H9 (cell line): ENCODE measurements at regions not wholly inside any gene's neighbourhood (a gene's known extent, or its start where the extent isn't known, plus 50 kb on each side); places are given as distances from the start of the nearest gene placed in this dataset.

Experiments used
- DNase-seq: peaks from one replicate; pipeline ENCODE4 v3.0.0-alpha.2; 2017
- H2AFZ ChIP-seq: one replicate; pipeline ENCODE4 v1.6.1; 2013; ENCODE audit warnings: mild to moderate bottlenecking, low read length, control low read depth, moderate library complexity
- H2AK5ac ChIP-seq: 2 replicates; pipeline ENCODE4 v1.6.1; 2013; ENCODE audit warnings: low read length, control low read depth, mixed read lengths; ENCODE audit not compliant: insufficient read length
- H2BK120ac ChIP-seq: one replicate; pipeline ENCODE4 v1.6.1; 2013; ENCODE audit warnings: low read depth, mild to moderate bottlenecking, low read length, control low read depth, inconsistent platforms; ENCODE audit not compliant: poor library complexity, severe bottlenecking
- H2BK12ac ChIP-seq: 2 replicates; pipeline ENCODE4 v1.6.1; 2013; ENCODE audit warnings: low read length, control low read depth, mixed read lengths, low read depth; ENCODE audit not compliant: insufficient read length
- H2BK15ac ChIP-seq: 2 replicates; pipeline ENCODE4 v1.6.1; 2013; ENCODE audit warnings: low read depth, low read length, control low read depth
- H2BK20ac ChIP-seq: one replicate; pipeline ENCODE4 v1.6.1; 2013; ENCODE audit warnings: low read depth, mild to moderate bottlenecking, low read length, control low read depth, inconsistent platforms; ENCODE audit not compliant: poor library complexity, severe bottlenecking
- H2BK5ac ChIP-seq: 2 replicates; pipeline ENCODE4 v1.6.1; 2013; ENCODE audit warnings: low read length, control low read depth, mixed read lengths; ENCODE audit not compliant: insufficient read length
- H3K14ac ChIP-seq: 2 replicates; pipeline ENCODE4 v1.6.1; 2013; ENCODE audit warnings: low read length, control low read depth; ENCODE audit not compliant: insufficient read depth
- H3K18ac ChIP-seq: 2 replicates; pipeline ENCODE4 v1.6.1; 2013; ENCODE audit warnings: low read depth, mild to moderate bottlenecking, mixed read lengths, low read length, control low read depth; ENCODE audit not compliant: insufficient read length
- H3K23ac ChIP-seq: 2 replicates; pipeline ENCODE4 v1.6.1; 2013; ENCODE audit warnings: low read length, control low read depth, mixed read lengths, low read depth; ENCODE audit not compliant: insufficient read length
- H3K23me2 ChIP-seq: 2 replicates; pipeline ENCODE4 v1.6.1; 2013; ENCODE audit warnings: low read depth, mild to moderate bottlenecking, mixed read lengths, low read length, control low read depth; ENCODE audit not compliant: insufficient read length, poor library complexity, severe bottlenecking
- H3K27ac ChIP-seq: 2 replicates; pipeline ENCODE4 v1.5.1; 2013; ENCODE audit warnings: low read length, control low read depth, mixed read lengths, low read depth; ENCODE audit not compliant: insufficient read length
- H3K27me3 ChIP-seq: 2 replicates; pipeline ENCODE4 v1.6.1; 2013; ENCODE audit warnings: low read length, control low read depth, inconsistent platforms; ENCODE audit not compliant: insufficient read depth
- H3K4ac ChIP-seq: 2 replicates; pipeline ENCODE4 v1.6.1; 2013; ENCODE audit warnings: low read depth, mild to moderate bottlenecking, control low read depth, inconsistent platforms, low read length, moderate library complexity
- H3K4me1 ChIP-seq: 2 replicates; pipeline ENCODE4 v1.6.1; 2013; ENCODE audit warnings: low read length, control low read depth, inconsistent platforms; ENCODE audit not compliant: insufficient read depth
- H3K4me2 ChIP-seq: 2 replicates; pipeline ENCODE4 v1.6.1; 2013; ENCODE audit warnings: low read length, control low read depth, mixed read lengths; ENCODE audit not compliant: insufficient read length, insufficient read depth
- H3K56ac ChIP-seq: 2 replicates; pipeline ENCODE4 v1.6.1; 2013; ENCODE audit warnings: low read depth, mild to moderate bottlenecking, mixed read lengths, low read length, control low read depth; ENCODE audit not compliant: insufficient read length
- H3K79me1 ChIP-seq: 2 replicates; pipeline ENCODE4 v1.6.1; 2013; ENCODE audit warnings: low read depth, mild to moderate bottlenecking, moderate library complexity, low read length, control low read depth, inconsistent platforms; ENCODE audit not compliant: insufficient read depth, poor library complexity, severe bottlenecking
- H3K79me2 ChIP-seq: 2 replicates; pipeline ENCODE4 v1.6.1; 2013; ENCODE audit warnings: low read length, control low read depth, inconsistent platforms; ENCODE audit not compliant: insufficient read depth
- H3K9ac ChIP-seq: 2 replicates; pipeline ENCODE4 v1.6.1; 2013; ENCODE audit warnings: low read length, control low read depth, mixed read lengths; ENCODE audit not compliant: insufficient read length; ENCODE audit errors: extremely low read depth
- H3K9me3 ChIP-seq: one replicate; pipeline ENCODE4 v1.6.1; 2013; ENCODE audit warnings: low read depth, low read length, inconsistent platforms; ENCODE audit not compliant: control insufficient read depth
- H3T11ph ChIP-seq: one replicate; pipeline ENCODE4 v1.6.1; 2013; ENCODE audit warnings: mild to moderate bottlenecking, low read length, control low read depth, inconsistent platforms
- H4K20me1 ChIP-seq: one replicate; pipeline ENCODE4 v1.6.1; 2013; ENCODE audit not compliant: control insufficient read depth, insufficient read length, insufficient read depth
- H4K5ac ChIP-seq: 2 replicates; pipeline ENCODE4 v1.6.1; 2013; ENCODE audit warnings: low read depth, mild to moderate bottlenecking, mixed read lengths, low read length, control low read depth; ENCODE audit not compliant: insufficient read length
- H4K8ac ChIP-seq: replicated peaks from 2 replicates; pipeline ENCODE4 v1.6.1; 2013; ENCODE audit warnings: low read length, control low read depth, mixed read lengths, low read depth; ENCODE audit not compliant: insufficient read length
- H4K91ac ChIP-seq: 2 replicates; pipeline ENCODE4 v1.6.1; 2013; ENCODE audit warnings: low read depth, mild to moderate bottlenecking, moderate library complexity, mixed read lengths, low read length, control low read depth; ENCODE audit not compliant: insufficient read length
- H3K27ac Mint-ChIP-seq, 3 experiments: 2 replicates in 2 of 3; 3 replicates in 1 of 3; pipeline ENCODE4 v1.8.0; 2020 to 2021; ENCODE audit warnings: mixed read lengths in 3 of 3, mild to moderate bottlenecking in 1 of 3, moderate library complexity in 1 of 3
- H3K27me3 Mint-ChIP-seq: 2 replicates; pipeline ENCODE4 v1.8.0; 2021; ENCODE audit warnings: low read depth, mild to moderate bottlenecking, moderate library complexity, mixed read lengths
- H3K36me3 Mint-ChIP-seq, 3 experiments: 2 replicates in 2 of 3; 3 replicates in 1 of 3; pipeline ENCODE4 v1.8.0; 2020 to 2021; ENCODE audit warnings: low read depth in 3 of 3, mixed read lengths in 3 of 3; ENCODE audit not compliant: insufficient read depth in 1 of 3
- H3K4me1 Mint-ChIP-seq, 2 experiments: 2 replicates each; pipeline ENCODE4 v1.8.0; 2020; ENCODE audit warnings: mixed read lengths in 2 of 2
- H3K4me3 Mint-ChIP-seq, 2 experiments: 2 replicates in 1 of 2; 3 replicates in 1 of 2; pipeline ENCODE4 v1.8.0; 2020 to 2021; ENCODE audit warnings: mild to moderate bottlenecking in 2 of 2, mixed read lengths in 2 of 2, moderate library complexity in 1 of 2
- H3K9me3 Mint-ChIP-seq, 2 experiments: 2 replicates in 1 of 2; 3 replicates in 1 of 2; pipeline ENCODE4 v1.8.0; 2020; ENCODE audit warnings: mild to moderate bottlenecking in 2 of 2, mixed read lengths in 2 of 2, moderate library complexity in 1 of 2
- WGBS: extraction: QIAGEN DNeasy Blood & Tissue Kit; methylation state at CpG from one replicate; pipeline ENCODE4 v1.1.7; 2013; ENCODE audit warnings: missing lambda C conversion rate, low lambda C conversion rate, mixed read lengths; ENCODE audit not compliant: insufficient read length; ENCODE audit errors: extremely low coverage; 5-methylcytosine and 5-hydroxymethylcytosine counted together
- TF ChIP-seq, protein P1 (sequence below): fragments of 200-600 bp; sonication (generic); conservative IDR thresholded peaks from 3 replicates; pipeline ENCODE4 v1.8.0; 2021; ENCODE audit warnings: antibody characterized with exemption, mild to moderate bottlenecking

DNA sequence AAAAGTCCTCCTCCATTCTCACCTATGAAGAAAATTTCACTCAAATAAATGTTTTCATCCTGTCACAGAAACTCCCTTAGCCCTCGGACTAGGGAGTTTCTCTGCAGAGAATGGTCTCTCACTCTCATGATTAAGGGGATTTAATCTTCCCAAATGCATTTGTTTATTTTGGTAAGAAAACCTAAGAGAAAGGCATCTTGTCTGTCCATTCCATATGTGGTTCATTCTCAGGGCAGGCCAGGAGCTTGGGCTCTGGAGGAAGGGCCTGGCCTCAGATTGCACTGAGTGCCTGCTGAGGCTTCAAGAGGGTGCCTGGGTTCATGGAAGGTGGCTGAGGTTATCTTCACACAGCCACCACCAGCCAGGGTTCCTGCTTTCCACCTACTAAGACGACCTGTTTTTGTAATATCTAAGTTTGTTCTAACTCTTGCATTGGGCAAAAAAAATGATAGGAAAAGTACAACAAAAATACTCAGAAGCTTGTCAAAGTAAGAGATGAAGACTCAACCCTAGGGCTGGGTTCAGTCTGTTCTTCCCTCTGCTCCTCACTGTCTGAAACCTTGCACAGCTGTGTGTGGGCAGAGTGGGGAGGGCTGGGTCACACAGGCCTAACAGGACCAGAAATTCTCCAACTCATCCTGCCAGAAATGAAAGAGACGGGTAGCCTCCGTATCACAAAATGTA is 186.7 kb downstream of the CXCL12 start:
- H3K4me2 ChIP-seq: no peak overlapping the region
- no peaks in the 10 kb centered on the region for H3K9me3 ChIP-seq
- no peak for DNase-seq
- H2BK20ac ChIP-seq: no peak overlapping the region
- H4K91ac ChIP-seq: no peak overlapping the region
- no peak overlapping the region for H2AK5ac ChIP-seq
- no peak overlapping the region for H3K9ac ChIP-seq
- no peaks in the 10 kb centered on the region for H3K4me1 ChIP-seq
- Mint-ChIP-seq H3K36me3 (peaks cover 0 to 22% (median 7%) of the 10 kb centered on the region in 3 experiments; a peak in 4 of 7 replicates), H3K4me1 (no peaks in the 10 kb centered on the region), H3K27me3 (no peaks in the 10 kb centered on the region; the same call in 1 of the 2 replicates), H3K9me3 (peaks cover 10 to 18% of the 10 kb centered on the region in 2 experiments; a peak in 4 of 5 replicates), H3K4me3 (no peak overlapping the region), H3K27ac (no peak overlapping the region; a peak in 1 of 7 replicates)
- no peaks in the 10 kb centered on the region for H4K20me1 ChIP-seq
- no peak overlapping the region for H4K8ac ChIP-seq
- H3K18ac ChIP-seq: no peak overlapping the region
- no peak overlapping the region for H4K5ac ChIP-seq
- H3K27ac ChIP-seq: no peak overlapping the region
- no peak overlapping the region for H2BK120ac ChIP-seq
- no peak overlapping the region for H3K56ac ChIP-seq
- no peak overlapping the region for H2BK12ac ChIP-seq
- no peak overlapping the region for H3K14ac ChIP-seq
- TF ChIP-seq, protein P1, sequence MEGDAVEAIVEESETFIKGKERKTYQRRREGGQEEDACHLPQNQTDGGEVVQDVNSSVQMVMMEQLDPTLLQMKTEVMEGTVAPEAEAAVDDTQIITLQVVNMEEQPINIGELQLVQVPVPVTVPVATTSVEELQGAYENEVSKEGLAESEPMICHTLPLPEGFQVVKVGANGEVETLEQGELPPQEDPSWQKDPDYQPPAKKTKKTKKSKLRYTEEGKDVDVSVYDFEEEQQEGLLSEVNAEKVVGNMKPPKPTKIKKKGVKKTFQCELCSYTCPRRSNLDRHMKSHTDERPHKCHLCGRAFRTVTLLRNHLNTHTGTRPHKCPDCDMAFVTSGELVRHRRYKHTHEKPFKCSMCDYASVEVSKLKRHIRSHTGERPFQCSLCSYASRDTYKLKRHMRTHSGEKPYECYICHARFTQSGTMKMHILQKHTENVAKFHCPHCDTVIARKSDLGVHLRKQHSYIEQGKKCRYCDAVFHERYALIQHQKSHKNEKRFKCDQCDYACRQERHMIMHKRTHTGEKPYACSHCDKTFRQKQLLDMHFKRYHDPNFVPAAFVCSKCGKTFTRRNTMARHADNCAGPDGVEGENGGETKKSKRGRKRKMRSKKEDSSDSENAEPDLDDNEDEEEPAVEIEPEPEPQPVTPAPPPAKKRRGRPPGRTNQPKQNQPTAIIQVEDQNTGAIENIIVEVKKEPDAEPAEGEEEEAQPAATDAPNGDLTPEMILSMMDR: no peak
- H2BK15ac ChIP-seq: no peak overlapping the region
- no peaks in the 10 kb centered on the region for H3K79me1 ChIP-seq
- no peak overlapping the region for H3K23ac ChIP-seq
- no peaks in the 10 kb centered on the region for H3K79me2 ChIP-seq
- H3K27me3 ChIP-seq: no peaks in the 10 kb centered on the region
- H3K4ac ChIP-seq: no peak overlapping the region
- WGBS: no CpG with 5 or more reads among the region's 4 CpGs
- no peaks in the 10 kb centered on the region for H3K23me2 ChIP-seq
- H3T11ph ChIP-seq: no peak overlapping the region
- no peak overlapping the region for H2BK5ac ChIP-seq
- no peak overlapping the region for H2AFZ ChIP-seq
